Testis (tissue), 2 donors: ENCODE measurements at regions not wholly inside any gene's neighbourhood (a gene's known extent, or its start where the extent isn't known, plus 50 kb on each side); places are given as distances from the start of the nearest gene placed in this dataset.

Experiments used
- DNase-seq: peaks from one replicate; pipeline ENCODE4 v3.0.0-alpha.2; 2019
- H3K27ac ChIP-seq, 2 donors: fragments of 200-600 bp; sonication (generic); one replicate each; pipeline ENCODE4 v1.5.1; 2019
- H3K27me3 ChIP-seq: fragments of 200-600 bp; sonication (generic); one replicate; pipeline ENCODE4 v1.5.1; 2019
- H3K36me3 ChIP-seq: fragments of 200-600 bp; sonication (generic); one replicate; pipeline ENCODE4 v1.5.1; 2017; ENCODE audit warnings: low read depth; ENCODE audit errors: missing control alignments
- H3K4me1 ChIP-seq: fragments of 200-600 bp; sonication (generic); one replicate; pipeline ENCODE4 v1.5.1; 2019
- H3K4me3 ChIP-seq, 2 donors: fragments of 200-600 bp; sonication (generic); one replicate each; pipeline ENCODE4 v1.5.1; 2017 to 2019
- H3K9me3 ChIP-seq: fragments of 200-600 bp; sonication (generic); one replicate; pipeline ENCODE4 v1.5.1; 2017
- CTCF ChIP-seq, 3 experiments: fragments of 450-650 bp in 2 of 3; fragments of 200-600 bp in 1 of 3; sonication (generic) in 1 of 3; IDR thresholded peaks; one replicate each; pipeline ENCODE4 v1.5.1; 2016 to 2019; ENCODE audit warnings: antibody characterized with exemption in 3 of 3, mild to moderate bottlenecking in 2 of 3, moderate library complexity in 1 of 3
- POLR2A ChIP-seq: fragments of 450-650 bp; IDR thresholded peaks from one replicate; pipeline ENCODE4 v1.6.1; 2017; ENCODE audit warnings: antibody characterized with exemption, mild to moderate bottlenecking, moderate library complexity
- WGBS, 2 donors: methylation state at CpG; one replicate each; pipeline ENCODE4 v1.1.5; 2018; 5-methylcytosine and 5-hydroxymethylcytosine counted together
- intact Hi-C: fragments of 100-400 bp; cut with DNase I; formaldehyde crosslinking; loops from one replicate; pipeline ENCODE4 v1.15.1; 2023; ENCODE audit warnings: low total_unique reads

- H3K36me3 ChIP-seq: no peaks in the 10 kb centered on the region
- no peak overlapping the region for H3K27ac ChIP-seq
- H3K4me3 ChIP-seq: no peak overlapping the region
- TF ChIP-seq POLR2A: no peak
- no peak for TF ChIP-seq CTCF (IDR thresholded peaks at IDR 0.05)
- intact Hi-C loops: no loop called here
- WGBS, 2 donors: 90 to 94% methylated on average over 4 of the region's 4 CpGs
- no peaks in the 10 kb centered on the region for H3K4me1 ChIP-seq
- no peaks in the 10 kb centered on the region for H3K27me3 ChIP-seq
- H3K9me3 ChIP-seq: no peaks in the 10 kb centered on the region
- DNase-seq: no peak
Measured at GRCh38 chr6:66689608-66690007, 982.6 kb upstream of the EYS start.

GRCh38 chr6:66687611-66688140 lies 980.6 kb upstream of the EYS start:
- WGBS, 2 donors: 48 to 62% methylated on average over 3 of the region's 3 CpGs
- TF ChIP-seq CTCF (IDR thresholded peaks at IDR 0.05) (no peak), POLR2A (no peak)
- no peak for DNase-seq
- intact Hi-C loops: no loop called here
- no peaks in the 10 kb centered on the region for H3K4me1 ChIP-seq
- H3K4me3 ChIP-seq: no peak overlapping the region
- no peaks in the 10 kb centered on the region for H3K9me3 ChIP-seq
- H3K36me3 ChIP-seq: no peaks in the 10 kb centered on the region
- no peaks in the 10 kb centered on the region for H3K27me3 ChIP-seq
- no peak overlapping the region for H3K27ac ChIP-seq

GRCh38 chr6:66675906-66676305 lies 968.9 kb upstream of the EYS start:
- intact Hi-C loops: no loop called here
- no peak for DNase-seq
- H3K9me3 ChIP-seq: no peaks in the 10 kb centered on the region
- H3K4me3 ChIP-seq: no peak overlapping the region
- no peak for TF ChIP-seq POLR2A
- no peak for TF ChIP-seq CTCF (IDR thresholded peaks at IDR 0.05)
- H3K4me1 ChIP-seq: no peaks in the 10 kb centered on the region
- 53 to 67% methylated on average over 5 of the region's 5 CpGs for WGBS, 2 donors
- H3K27ac ChIP-seq: no peak overlapping the region
- H3K27me3 ChIP-seq: no peaks in the 10 kb centered on the region
- no peaks in the 10 kb centered on the region for H3K36me3 ChIP-seq

- H3K27me3 ChIP-seq: no peaks in the 10 kb centered on the region
- intact Hi-C loops: no loop called here
- H3K4me1 ChIP-seq: no peaks in the 10 kb centered on the region
- no peak for TF ChIP-seq POLR2A
- H3K36me3 ChIP-seq: no peaks in the 10 kb centered on the region
- H3K27ac ChIP-seq: no peak overlapping the region
- no peaks in the 10 kb centered on the region for H3K9me3 ChIP-seq
- DNase-seq: no peak
- no peak overlapping the region for H3K4me3 ChIP-seq
- WGBS, 2 donors: 68 to 70% methylated on average over 4 of the region's 4 CpGs
Measured at GRCh38 chr6:66664112-66664511, 957.1 kb upstream of the EYS start.

GRCh38 chr6:66662721-66663507 lies 955.9 kb upstream of the EYS start:
- Histone ChIP-seq H3K9me3 (no peaks in the 10 kb centered on the region), H3K4me3 (no peak overlapping the region), H3K4me1 (no peaks in the 10 kb centered on the region), H3K27ac (no peak overlapping the region), H3K27me3 (no peaks in the 10 kb centered on the region), H3K36me3 (no peaks in the 10 kb centered on the region)
- no peak for TF ChIP-seq CTCF (IDR thresholded peaks at IDR 0.05)
- no peak for TF ChIP-seq POLR2A
- 41 to 56% methylated on average over 6 of the region's 6 CpGs for WGBS, 2 donors
- intact Hi-C loops: no loop called here
- DNase-seq: no peak
